Activated CD4-positive, alpha-beta T cell treated with anti-CD3 and anti-CD28 coated beads, Interleukin-2, amount 50 U/mL, for 48 hours (primary cell): ENCODE measurements at regions not wholly inside any gene's neighbourhood (a gene's known extent, or its start where the extent isn't known, plus 50 kb on each side); places are given as distances from the start of the nearest gene placed in this dataset.

Source experiments
- DNase-seq, 2 experiments: peaks; one replicate each; pipeline ENCODE4 v3.0.0-alpha.2; 2020

DNA sequence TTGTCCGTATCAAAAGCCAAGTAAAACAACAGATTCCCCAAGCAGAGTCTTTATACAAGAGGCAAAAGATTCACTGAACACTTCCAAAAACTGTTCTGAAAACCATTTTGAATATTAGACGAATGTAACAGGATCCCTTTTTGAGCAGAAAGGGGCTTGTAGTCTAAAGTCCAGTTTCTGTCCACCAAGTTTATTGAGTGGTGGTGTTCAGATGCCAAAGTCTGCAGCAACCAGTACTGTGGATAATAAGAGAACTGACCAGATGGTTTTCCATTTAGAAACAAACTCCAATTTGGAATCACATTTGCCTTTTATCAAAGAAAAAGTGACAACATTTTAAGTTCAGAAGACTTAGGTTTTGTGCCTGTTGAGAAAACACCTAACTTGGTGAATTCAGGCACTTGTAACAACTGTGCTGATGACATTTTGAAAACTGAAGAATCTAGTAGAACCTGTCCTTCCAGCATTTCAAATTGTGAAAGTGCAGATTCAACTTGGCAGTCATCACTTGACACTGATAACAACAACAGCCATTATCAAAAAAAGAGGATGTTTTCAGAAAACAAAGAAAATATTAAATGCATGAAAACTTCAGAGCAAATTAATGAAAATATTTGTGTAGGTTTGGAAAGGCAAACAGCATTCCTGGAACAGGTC is 217.1 kb downstream of the CSNK2A3 start:
- DNase-seq = no peak

DNA sequence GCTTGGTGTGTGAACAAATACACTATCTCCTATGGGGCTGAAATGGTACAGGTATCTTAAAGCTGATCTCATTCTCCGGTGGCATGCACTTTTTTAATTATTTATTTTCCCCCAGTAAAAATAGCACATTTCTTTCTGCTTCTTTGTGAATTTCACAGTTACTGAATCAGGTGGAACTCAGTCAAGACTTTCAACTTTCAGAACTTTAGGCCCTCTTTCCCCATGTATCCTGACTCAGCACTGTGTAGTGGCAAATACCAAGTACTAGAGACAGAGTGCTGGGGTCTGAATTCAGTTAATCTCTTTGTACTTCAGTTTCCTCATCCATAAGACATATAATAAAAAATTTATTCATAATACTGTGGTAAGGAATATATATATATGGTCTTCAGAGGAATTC is 223.9 kb downstream of the CSNK2A3 start:
- no peak for DNase-seq

DNA sequence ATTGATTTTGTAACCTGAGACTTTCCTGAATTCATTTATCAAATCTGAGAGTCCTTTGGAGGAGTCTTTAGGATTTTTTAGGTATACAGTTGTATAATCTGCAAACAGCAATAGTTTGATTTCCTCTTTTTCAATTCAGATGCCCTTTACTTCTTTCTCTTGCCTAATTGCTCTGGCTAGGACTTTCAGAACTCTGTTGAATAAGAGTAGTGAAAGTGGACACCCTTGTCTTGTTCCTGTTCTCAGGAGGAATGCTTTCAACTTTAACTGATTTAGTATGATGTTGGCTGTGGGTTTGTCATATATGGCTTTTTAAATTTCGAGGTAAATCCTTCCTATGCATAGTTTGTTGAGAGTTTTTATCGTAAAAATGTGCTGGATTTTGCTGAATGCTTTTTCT is 227.4 kb downstream of the CSNK2A3 start:
- DNase-seq = no peak

DNA sequence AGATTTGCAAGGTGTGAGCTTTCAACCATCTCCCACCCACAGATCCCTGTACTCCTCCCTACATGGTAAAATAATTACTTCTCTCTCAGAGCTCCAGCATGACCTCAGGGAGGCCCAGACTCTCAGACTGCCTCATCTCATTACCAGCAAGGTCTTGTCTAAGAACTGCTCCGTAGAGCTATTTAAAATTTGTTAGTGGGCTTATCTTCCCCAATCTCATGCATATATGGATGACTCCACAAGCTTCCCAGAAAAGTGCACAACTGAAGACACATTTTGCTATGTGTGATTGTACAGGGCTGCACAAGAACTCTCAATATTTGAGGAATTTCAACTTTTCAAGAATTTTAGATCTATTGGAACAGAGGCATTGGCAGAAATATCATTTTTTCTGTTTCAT is 230.3 kb downstream of the CSNK2A3 start:
- DNase-seq = no peak

DNA sequence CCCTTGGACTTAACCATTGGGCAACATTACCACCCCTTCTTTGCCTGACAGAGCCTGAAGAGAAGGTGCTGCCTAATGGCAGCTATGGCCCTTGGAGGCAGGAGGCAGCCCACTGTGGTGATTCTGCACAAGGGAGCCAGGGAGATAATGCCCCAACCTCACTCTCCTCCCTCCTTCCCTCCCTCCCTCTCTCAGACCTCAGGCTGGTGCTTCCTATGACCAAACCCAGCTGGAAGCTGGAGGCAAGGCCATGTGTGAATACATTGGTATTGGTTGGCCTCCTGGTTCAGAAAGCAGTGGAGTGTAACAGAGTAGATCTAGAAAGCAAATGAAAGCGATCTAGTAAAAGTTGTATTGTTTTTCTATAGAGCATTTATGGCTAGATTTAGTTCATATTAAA is 233.1 kb downstream of the CSNK2A3 start:
- no peak for DNase-seq

DNA sequence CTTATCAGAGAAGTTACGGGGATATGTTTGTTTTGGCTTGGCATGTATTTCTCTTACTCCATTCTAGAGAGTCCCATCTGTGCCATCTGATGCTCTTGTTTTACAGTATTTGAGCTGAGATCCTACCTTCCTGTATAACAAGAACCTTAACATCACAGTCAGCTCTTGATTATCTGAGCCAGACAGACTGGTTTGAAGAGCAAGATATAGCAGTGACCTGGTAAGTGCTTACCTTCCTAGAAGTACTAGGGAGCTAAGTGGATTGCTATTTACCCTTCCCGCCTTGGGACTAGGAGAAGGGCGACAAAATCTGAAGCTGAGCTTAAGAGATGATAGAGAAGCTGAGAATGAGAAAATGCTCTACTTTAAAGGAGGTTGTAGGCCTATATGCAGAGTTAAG is 235.3 kb downstream of the CSNK2A3 start:
- DNase-seq = no peak

DNA sequence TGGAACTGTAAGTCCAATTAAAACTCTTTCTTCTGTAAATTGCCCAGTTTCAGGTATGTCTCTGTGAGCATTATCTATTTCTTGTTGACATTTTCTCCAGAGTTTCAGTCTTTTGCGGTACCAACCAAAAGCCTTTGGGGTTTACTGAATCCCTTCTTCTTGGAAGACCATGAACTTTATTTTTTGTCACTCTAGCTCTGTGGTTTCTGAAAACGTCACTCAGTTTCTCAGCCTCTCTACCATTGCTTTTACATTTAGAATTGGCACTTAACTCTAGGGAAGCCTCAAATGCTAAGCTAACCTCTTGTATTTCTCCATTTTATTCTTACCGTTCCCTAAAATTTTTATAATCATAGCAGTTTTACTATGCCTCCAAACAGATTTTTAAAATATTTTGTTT is 237.6 kb downstream of the CSNK2A3 start:
- no peak for DNase-seq

DNA sequence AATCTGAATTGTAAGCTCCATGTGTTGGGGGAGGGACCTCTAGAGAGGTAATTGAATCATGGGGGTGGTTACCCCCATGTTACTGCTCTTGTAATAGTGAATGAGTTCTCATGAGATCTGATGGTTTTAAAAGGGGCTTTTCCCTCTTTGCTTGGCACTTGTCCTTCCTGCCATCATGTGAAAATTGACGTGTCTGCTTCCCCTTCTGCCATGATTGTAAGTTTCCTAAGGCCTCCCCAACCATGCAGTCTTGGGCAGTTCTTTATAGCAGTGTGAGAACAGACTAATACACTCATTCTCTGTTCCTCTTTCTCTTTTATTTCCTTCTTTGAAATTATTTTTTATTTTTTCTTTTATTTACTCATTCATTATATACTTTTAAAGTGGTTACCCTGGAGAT is 239.4 kb downstream of the CSNK2A3 start:
- DNase-seq = no peak

DNA sequence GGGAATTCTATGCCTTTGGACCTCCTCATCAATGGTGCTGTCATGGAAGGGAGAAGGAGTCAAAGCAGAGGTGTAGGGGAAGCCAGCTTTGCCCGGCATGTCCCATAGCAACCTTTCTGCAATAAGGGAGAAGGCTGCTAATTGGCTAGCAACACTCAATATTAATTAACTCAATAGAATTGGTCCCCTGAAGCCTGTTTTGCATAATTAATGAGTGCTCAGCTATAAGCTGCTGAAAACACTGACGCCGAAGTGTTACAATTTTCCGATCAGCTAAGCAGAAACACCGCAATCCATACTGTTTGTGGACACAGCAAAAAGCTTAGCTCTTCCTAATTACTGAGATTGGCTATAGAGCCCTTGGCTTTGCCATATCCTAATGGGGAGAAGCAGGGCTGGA is 245.0 kb downstream of the CSNK2A3 start:
- DNase-seq = no peak

DNA sequence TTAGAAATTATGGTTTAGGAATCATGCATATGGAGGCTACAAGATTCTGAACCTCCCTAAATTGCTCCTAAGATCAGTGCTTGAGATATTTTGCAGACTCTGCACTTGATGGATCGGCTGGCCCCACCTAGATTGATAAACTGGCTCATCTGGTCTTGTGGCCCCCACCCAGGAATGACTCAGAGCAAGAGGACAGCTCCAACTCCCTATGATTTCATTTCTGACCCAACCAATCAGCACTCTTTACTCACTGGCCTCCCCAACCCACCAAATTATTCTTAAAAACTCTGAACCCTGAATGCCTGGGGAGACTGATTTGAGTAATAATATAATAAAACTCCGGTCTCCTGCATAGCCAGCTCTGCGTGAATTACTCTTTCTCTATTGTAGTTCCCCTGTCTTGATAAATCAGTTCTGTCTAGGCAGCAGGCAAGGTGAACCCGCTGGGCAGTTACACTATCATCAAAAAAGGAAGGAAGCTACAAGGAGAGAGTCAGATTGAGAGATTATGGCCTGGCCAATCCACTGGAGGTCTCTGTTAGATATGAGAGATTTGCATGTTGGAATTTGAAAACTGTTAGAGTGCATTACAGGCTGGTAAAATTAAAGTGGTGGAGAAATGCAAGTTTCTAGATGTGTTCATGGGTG is 245.8 kb downstream of the CSNK2A3 start:
- DNase-seq = no peak

DNA sequence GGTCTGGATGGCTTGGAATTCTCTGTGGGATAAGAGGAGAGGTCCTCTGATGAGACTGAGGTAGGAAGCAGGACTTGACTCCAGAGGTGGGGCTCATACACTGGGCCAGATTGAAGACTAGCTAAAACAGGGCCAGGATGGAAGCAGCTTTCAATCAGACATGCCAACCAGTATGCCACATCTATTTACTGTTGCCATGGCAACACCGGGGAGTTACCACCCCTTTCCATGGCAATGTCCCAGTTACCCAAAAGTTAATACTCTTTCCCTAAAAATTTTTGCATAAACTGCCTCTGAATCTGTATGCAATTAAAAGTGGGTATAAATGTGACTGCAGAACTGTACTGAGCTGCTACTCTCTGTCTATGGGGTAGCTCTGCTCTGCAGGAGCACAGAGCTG is 247.5 kb upstream of the ZBED5 start:
- DNase-seq = no peak

DNA sequence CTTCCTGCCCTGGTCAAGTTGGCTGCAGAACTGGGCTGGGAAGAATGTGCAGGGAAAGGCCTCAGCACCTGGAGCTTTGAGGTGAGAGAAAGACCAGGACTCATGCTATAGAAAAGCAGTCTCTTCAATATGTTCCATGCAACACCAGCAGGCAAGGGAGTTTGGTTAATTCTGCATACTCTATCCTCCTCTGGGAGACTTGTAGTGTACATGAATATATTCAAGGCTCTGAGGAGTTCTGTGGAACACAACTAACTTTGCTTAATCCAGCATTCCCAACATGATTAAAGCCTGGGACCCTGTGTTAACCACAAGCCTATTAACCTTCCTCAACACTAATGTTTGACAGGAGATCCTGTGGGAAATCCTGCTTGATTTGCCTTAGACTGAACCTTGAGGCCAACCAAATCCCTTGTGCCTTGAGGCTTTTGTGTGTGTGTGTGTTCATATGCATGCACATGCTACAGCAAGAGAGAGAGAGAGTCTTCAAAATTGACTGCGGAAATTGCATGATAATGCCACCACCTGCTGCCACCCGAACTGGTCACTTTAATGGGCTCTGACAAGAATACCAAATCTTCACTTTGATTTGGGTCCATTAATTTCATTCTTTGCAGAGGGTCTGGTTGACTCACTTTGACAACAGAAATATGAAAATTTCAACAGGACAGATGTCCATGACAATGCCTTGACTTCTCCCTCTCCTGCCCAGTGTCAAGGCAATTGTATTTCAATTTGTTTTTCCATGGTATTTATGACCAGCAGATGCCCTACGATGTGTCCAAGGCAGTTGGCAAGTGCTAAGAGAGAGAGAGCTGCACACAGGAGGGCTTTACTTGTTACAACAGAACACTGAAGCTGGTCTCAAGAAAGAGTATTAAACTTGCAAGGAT is 238.2 kb upstream of the ZBED5 start:
- DNase-seq = no peak

DNA sequence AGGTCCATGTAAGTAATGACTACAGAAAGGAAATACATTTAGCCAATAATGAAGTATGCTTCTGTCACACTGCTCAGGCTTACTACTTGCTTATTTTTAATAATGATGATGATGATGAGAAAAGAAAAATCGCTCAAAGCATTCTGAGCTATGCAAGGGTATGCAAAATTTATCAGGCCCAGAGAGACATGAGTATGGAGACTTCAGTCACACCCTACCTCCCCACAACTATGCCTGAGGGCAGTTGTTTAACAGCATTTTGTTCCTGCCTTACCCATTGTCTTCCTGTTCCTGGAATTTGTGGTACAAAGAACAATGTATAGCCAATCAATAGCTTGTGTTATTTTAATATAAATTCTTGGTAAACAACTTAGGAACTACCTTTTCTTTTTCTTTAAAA is 232.6 kb upstream of the ZBED5 start:
- DNase-seq = no peak

DNA sequence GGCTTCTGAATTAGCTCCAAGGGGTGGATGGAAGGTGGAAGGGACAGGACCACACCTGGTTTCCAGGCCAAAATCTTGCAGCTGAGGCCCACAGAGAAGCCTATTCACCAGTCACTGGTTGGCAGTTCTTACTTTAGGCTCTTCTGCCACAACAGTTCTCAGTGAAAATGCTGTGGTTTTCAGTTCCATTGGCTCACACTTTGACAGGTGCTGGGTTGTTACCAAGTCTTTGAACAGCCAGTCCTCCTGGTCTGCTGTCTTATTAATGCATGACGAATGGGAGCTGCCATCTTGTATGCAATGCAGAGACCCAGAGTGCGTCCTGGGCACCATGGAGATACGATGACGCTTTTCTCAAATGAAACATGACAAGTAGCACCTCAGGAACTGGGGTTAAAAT is 232.0 kb upstream of the ZBED5 start:
- DNase-seq = no peak

DNA sequence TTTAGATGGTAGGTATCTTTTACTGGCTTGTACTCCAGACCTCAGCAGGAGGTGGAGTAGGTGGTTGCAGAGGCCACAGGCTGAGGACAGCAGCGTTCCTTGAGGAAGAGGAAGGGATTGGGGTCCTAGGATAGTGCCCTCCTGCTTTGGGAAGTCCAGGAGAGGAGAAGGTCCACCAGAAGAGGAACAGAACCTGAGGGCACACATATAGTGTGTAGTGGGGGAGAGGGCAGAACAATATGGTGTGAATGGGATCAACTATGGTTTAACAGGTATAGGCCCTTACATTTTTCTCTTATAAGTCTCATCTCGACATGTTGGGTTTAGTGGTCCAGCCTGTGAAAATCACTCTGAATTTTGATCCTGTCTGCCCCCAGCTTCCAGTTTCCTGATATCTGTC is 229.1 kb upstream of the ZBED5 start:
- no peak for DNase-seq

DNA sequence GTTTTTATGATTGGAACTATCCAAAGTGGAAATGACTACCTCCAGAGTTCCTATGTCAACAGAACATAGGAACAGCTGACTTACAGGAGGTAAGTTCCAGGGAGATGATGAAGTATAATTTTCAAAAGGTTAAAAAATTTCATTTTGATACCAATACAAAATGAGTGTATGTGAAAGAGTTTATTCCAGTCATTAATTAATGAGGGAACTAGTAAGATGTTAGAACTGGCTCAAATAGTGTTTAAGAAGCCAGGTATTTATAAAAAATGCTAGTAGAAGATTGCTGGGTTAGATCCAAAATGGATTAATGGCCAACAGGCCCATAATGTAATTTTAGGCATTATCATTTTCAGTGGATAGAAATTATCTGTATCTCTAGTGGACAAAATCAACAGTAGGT is 227.7 kb upstream of the ZBED5 start:
- DNase-seq = no peak

DNA sequence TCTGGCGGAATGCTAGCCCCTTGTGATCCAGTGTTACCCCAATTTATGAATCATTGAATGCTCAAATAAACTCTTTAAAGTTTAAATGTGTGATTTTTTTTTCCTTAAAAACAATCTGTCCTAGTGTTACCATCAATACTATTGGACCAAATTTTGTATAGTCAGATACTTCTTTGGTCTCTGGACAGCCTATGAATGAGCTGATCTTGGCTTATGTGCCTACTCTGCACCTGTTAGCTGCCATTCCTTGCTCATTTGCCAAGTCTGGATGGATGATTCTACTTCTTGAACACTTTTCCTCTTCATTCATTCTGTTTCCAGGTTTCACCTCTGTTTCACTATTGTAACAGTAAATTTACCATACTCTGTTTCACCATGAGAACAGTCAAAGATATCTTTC is 226.5 kb upstream of the ZBED5 start:
- no peak for DNase-seq

DNA sequence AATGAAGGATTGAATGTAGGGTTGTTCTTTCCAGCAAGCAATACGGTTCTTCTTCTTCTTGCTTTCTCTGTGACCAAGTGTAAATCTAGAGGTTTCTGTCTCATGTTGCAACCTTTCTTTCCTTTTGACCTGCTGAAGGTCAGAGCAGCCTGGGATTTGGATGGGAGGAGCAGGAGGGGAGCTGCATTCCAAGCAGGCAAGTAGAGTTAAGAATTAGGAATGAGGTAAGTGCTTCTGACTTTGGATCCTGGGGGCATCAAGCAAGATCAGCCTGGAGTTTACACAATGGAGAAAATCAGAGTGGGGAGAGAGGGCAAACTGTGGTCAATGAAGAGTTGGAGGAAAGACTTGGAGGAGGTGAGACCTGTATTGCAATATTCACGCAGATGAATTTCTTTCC is 225.6 kb upstream of the ZBED5 start:
- no peak for DNase-seq

DNA sequence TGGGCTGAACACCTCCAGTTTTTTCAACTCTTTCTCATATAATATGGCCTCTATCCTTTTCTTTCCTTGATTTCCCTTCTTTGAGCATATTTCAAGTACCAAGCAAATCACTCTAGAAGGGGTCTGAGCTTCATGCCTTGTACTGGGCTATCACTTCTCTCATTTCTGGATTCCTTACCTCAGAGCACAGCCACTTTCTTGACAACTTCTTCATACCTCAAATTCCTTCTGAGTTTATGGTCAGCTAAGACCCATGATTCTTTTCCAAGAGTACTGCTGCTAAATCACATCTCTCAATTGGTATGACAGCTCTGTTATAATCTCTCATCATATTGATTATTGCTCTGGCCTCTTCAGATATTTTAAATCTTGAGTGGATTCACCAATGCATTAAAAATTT is 224.8 kb upstream of the ZBED5 start:
- DNase-seq = no peak

DNA sequence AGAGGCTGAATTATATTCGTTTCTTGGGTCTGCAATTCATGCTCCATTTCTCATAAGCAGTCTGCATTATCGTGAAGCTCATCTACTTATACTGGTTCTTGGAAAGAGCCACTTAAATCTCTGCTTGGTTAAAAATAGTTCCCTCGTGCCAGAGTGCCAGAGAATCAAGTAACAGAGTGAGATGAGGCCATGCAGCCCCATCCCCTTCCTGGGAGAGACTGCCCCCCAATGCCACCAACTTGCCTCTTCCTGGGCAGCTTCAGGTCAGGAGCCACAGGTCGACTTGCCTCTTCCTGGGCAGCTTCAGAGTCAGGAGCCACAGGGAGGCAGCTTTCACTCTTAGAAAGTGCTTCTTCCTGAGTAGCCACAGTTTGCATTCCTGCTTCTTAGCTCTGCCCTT is 223.9 kb upstream of the ZBED5 start:
- DNase-seq = no peak

DNA sequence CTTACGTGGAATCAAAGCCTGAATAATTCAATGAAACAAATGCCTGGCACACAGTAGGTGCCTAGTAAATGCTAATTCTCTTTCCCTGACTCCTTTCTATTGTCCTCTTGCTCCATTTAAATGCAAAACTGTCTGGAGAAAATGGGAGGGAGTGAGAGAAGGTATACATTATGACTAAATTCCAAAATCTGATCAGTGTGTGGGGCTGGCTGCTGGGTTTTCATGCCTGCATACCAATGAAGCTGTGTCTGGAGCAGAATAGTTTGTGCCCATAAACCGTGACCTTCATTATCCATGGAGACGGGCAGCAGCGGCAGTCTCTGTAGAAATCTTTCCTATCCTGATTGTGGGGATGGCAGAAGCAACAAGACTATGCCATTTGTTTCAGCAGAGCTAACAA is 223.4 kb upstream of the ZBED5 start:
- no peak for DNase-seq

DNA sequence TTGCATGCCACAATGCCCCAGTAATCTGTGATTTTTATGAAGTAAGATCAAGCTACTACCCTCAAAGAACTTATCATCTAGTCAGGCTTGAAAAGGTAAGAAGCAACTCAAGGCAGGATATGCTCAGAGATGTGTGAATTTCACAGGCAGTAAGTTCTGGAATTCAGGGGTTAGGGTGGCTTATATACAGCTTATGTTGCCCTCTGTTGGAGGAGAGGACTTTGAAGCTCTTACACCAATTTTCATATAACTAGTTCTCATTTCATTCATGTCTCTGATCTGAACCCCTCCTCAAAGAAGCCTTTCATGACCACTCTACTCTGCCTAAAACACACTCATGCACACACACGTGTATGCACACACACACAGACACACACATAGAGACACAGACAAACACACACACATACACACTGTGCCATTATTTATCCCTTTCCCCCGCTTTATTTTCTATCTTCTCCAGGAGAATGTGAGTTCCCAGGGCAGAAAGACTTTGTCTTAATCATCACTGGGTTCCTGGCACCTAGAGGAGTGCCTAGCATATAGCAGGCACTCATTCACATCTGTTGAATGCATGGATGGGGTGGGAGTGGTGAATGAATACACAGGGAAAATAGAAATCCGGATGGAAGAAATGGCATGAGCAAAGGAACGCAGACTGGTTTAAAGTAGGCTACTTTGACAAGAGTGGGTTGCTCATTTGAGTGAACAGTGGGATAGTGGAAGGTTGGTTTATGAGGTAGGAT is 220.7 kb upstream of the ZBED5 start:
- no peak for DNase-seq

DNA sequence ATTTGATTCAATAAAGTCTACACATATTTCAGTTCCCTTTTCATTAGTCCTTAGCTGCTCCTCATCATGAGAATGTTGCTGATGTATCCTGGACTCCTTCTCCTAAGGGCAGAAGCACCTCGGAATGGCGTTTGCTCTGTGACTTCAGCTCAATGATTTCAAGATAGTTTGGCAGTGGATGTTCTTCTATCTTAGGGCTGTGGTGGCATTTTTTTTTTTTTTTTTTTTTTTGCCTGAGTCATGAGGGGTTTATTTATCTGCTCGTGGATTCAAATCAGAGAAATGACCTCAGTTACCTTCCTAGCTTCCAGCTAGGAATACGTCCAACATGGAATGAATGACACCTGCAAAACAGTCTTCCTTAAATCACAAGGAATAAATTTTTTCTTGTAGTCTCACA is 220.0 kb upstream of the ZBED5 start:
- no peak for DNase-seq

DNA sequence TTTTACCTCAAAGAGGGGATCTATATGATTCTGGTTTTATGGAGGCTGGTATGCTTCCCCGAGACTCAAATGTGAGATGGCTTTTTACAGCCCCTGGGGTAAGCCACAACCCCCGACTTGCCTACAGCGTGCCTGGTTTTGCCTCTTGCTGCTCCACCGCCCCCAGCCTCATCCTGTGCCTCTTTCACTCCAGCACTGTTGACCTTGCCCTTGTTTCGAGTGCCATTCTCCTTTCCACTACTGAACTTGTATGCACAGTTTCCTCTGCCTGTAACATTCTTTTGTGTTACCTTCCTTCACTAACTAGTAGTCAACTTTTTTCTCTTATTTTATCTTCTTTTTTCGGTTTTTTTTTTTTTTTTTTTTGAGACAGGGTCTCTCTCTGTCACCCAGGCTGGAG is 219.0 kb upstream of the ZBED5 start:
- DNase-seq = no peak
